Activated T-cell treated with anti-CD3 and anti-CD28 coated beads, Interleukin-2, amount 50 U/mL, for 48 hours (primary cell): ENCODE measurements at regions not wholly inside any gene's neighbourhood (a gene's known extent, or its start where the extent isn't known, plus 50 kb on each side); places are given as distances from the start of the nearest gene placed in this dataset.
"Not testable (repeated sequence)": the region's sequence is repeated elsewhere in the genome, so short reads cannot be mapped to it uniquely, and the experiment has no call there.

Source experiments
- DNase-seq, 2 experiments: peaks; one replicate each; pipeline ENCODE4 v3.0.0-alpha.2; 2020

- DNase-seq: no peak
These were observed 419.5 kb downstream of the SH2D4B start for GRCh38 chr10:80957161-80957560.

GRCh38 chr10:80964179-80964578, 426.5 kb downstream of the SH2D4B start:
- no peak for DNase-seq

GRCh38 chr10:80964955-80965614, 427.4 kb downstream of the SH2D4B start:
- DNase-seq: no peak

- DNase-seq: no peak
These were observed 428.8 kb downstream of the SH2D4B start for GRCh38 chr10:80966326-80966986.

GRCh38 chr10:80967357-80967756, 429.7 kb downstream of the SH2D4B start:
- not testable (repeated sequence) for DNase-seq

- DNase-seq: no peak
These were observed 431.2 kb downstream of the SH2D4B start for GRCh38 chr10:80968903-80969302.

- DNase-seq: no peak
These were observed 433.8 kb downstream of the SH2D4B start for GRCh38 chr10:80971461-80971860.

- DNase-seq: no peak
These were observed 439.0 kb downstream of the SH2D4B start for GRCh38 chr10:80976658-80977057.

- DNase-seq: no peak
These were observed 447.4 kb downstream of the SH2D4B start for GRCh38 chr10:80985102-80985501.

GRCh38 chr10:80986596-80986995, 448.9 kb downstream of the SH2D4B start:
- DNase-seq: no peak

- no peak for DNase-seq
These were observed 451.1 kb downstream of the SH2D4B start for GRCh38 chr10:80988755-80989154.

GRCh38 chr10:80996615-80997193, 459.0 kb downstream of the SH2D4B start:
- DNase-seq: no peak

- no peak for DNase-seq
These were observed 463.1 kb downstream of the SH2D4B start for GRCh38 chr10:81000781-81001180.

GRCh38 chr10:81002382-81002781, 464.7 kb downstream of the SH2D4B start:
- DNase-seq: no peak

- DNase-seq: no peak
These were observed 470.2 kb downstream of the SH2D4B start for GRCh38 chr10:81007872-81008271.

GRCh38 chr10:81008726-81009125, 471.0 kb downstream of the SH2D4B start:
- DNase-seq: no peak

- no peak for DNase-seq
These were observed 471.6 kb downstream of the SH2D4B start for GRCh38 chr10:81009296-81009695.

GRCh38 chr10:81013771-81014170, 476.1 kb downstream of the SH2D4B start:
- DNase-seq: no peak

- peak in 1 of 2 experiments; percentile 17 for DNase-seq
These were observed 481.6 kb downstream of the SH2D4B start for GRCh38 chr10:81019029-81019890.

GRCh38 chr10:81021428-81022129, 483.9 kb downstream of the SH2D4B start:
- no peak for DNase-seq

GRCh38 chr10:81026591-81026990, 488.9 kb downstream of the SH2D4B start:
- DNase-seq: no peak

GRCh38 chr10:81027223-81027622, 489.5 kb downstream of the SH2D4B start:
- DNase-seq: no peak

GRCh38 chr10:81027706-81028105, 490.0 kb downstream of the SH2D4B start:
- DNase-seq: no peak
